CD4-positive, alpha-beta memory T cell (primary cell): ENCODE measurements at regions not wholly inside any gene's neighbourhood (a gene's known extent, or its start where the extent isn't known, plus 50 kb on each side); places are given as distances from the start of the nearest gene placed in this dataset.

Experiments used
- CTCF ChIA-PET: fragments of 350-600 bp; sonication (Branson Sonifier 250); formaldehyde crosslinking; loops from one replicate; lab custom pipeline; 2021; ENCODE audit warnings: inconsistent platforms; ENCODE audit not compliant: partially characterized antibody; lab: Charles Lee
- POLR2A ChIA-PET: fragments of 350-600 bp; sonication (Branson Sonifier 250); formaldehyde crosslinking; loops from one replicate; lab custom pipeline; 2021; ENCODE audit not compliant: partially characterized antibody; lab: Charles Lee
- DNase-seq, 5 donors: peaks; one replicate each; pipeline versions ENCODE4 v3.0.0 to v3.0.0-alpha.2; 2020 to 2022; ENCODE audit warnings: mixed read lengths in 1 of 5
- H3K27ac ChIP-seq: one replicate; pipeline ENCODE4 v1.7.0; 2013; ENCODE audit warnings: low read depth, low read length
- H3K27me3 ChIP-seq: 2 replicates; pipeline ENCODE4 v1.7.0; 2013; ENCODE audit warnings: mild to moderate bottlenecking, low read length, moderate library complexity; ENCODE audit not compliant: insufficient read depth
- H3K36me3 ChIP-seq: 2 replicates; pipeline ENCODE4 v1.7.0; 2013; ENCODE audit warnings: mild to moderate bottlenecking, low read length, moderate library complexity; ENCODE audit not compliant: insufficient read depth
- H3K4me1 ChIP-seq: 2 replicates; pipeline ENCODE4 v1.7.0; 2013; ENCODE audit warnings: mild to moderate bottlenecking, low read length, moderate library complexity; ENCODE audit not compliant: insufficient read depth
- H3K4me3 ChIP-seq, 2 donors: one replicate each; pipeline ENCODE4 v1.7.0; 2013; ENCODE audit warnings: low read length in 2 of 2, mild to moderate bottlenecking in 1 of 2
- H3K9me3 ChIP-seq, 2 donors: one replicate each; pipeline ENCODE4 v1.7.0; 2013; ENCODE audit warnings: low read length in 2 of 2, control low read depth in 1 of 2; ENCODE audit not compliant: control insufficient read depth in 1 of 2
- H3K27ac Mint-ChIP-seq, 7 donors: one replicate each; pipeline ENCODE4 v1.8.0; 2020 to 2021; ENCODE audit warnings: mixed read lengths in 7 of 7, mild to moderate bottlenecking in 6 of 7, inconsistent platforms in 3 of 7, moderate library complexity in 3 of 7
- H3K27me3 Mint-ChIP-seq, 2 donors: one replicate each; pipeline ENCODE4 v1.8.0; 2020 to 2021; ENCODE audit warnings: mixed read lengths in 2 of 2
- H3K36me3 Mint-ChIP-seq, 2 donors: one replicate each; pipeline ENCODE4 v1.8.0; 2020 to 2021; ENCODE audit warnings: mixed read lengths in 2 of 2, inconsistent platforms in 1 of 2, mild to moderate bottlenecking in 1 of 2
- H3K4me1 Mint-ChIP-seq, 4 donors: one replicate each; pipeline ENCODE4 v1.8.0; 2020 to 2021; ENCODE audit warnings: mixed read lengths in 4 of 4, mild to moderate bottlenecking in 1 of 4
- H3K4me3 Mint-ChIP-seq, 8 donors: one replicate each; pipeline ENCODE4 v1.8.0; 2020 to 2021; ENCODE audit warnings: mixed read lengths in 8 of 8, mild to moderate bottlenecking in 7 of 8, moderate library complexity in 6 of 8, inconsistent platforms in 3 of 8
- H3K9me3 Mint-ChIP-seq, 8 donors: one replicate each; pipeline ENCODE4 v1.8.0; 2020 to 2021; ENCODE audit warnings: mixed read lengths in 8 of 8, mild to moderate bottlenecking in 5 of 8, inconsistent platforms in 3 of 8, moderate library complexity in 1 of 8
- intact Hi-C: fragments of 100-400 bp; cut with micrococcal nuclease; formaldehyde crosslinking; loops from one replicate; pipeline ENCODE4 v1.15.1; 2023

GRCh38 chr15:39471785-39472574 lies 108.9 kb upstream of the THBS1 start:
- Mint-ChIP-seq H3K27me3 (peaks cover 2 to 4% of the 10 kb centered on the region in 2 donors), H3K4me1 (no peaks in the 10 kb centered on the region), H3K4me3 (no peak overlapping the region), H3K9me3 (no peaks in the 10 kb centered on the region), H3K36me3 (no peaks in the 10 kb centered on the region), H3K27ac (no peak overlapping the region)
- Histone ChIP-seq H3K27ac (no peak overlapping the region), H3K4me1 (no peaks in the 10 kb centered on the region), H3K27me3 (no peaks in the 10 kb centered on the region), H3K4me3 (no peak overlapping the region), H3K9me3 (no peaks in the 10 kb centered on the region), H3K36me3 (no peaks in the 10 kb centered on the region)
- CTCF ChIA-PET: no interaction called here
- intact Hi-C loops: no loop called here
- POLR2A ChIA-PET: no interaction called here
- DNase-seq: no peak

- H3K9me3 ChIP-seq: no peaks in the 10 kb centered on the region
- CTCF ChIA-PET: no interaction called here
- POLR2A ChIA-PET: no interaction called here
- H3K27me3 ChIP-seq: no peaks in the 10 kb centered on the region
- Mint-ChIP-seq H3K27ac (no peak overlapping the region), H3K4me1 (no peaks in the 10 kb centered on the region), H3K4me3 (no peak overlapping the region), H3K36me3 (no peaks in the 10 kb centered on the region), H3K9me3 (no peaks in the 10 kb centered on the region), H3K27me3 (peaks cover 2 to 4% of the 10 kb centered on the region in 2 donors)
- no peaks in the 10 kb centered on the region for H3K4me1 ChIP-seq
- no peak for DNase-seq
- no peaks in the 10 kb centered on the region for H3K36me3 ChIP-seq
- H3K27ac ChIP-seq: no peak overlapping the region
- intact Hi-C loops: no loop called here
- no peak overlapping the region for H3K4me3 ChIP-seq
Measured at GRCh38 chr15:39472621-39473297, 108.1 kb upstream of the THBS1 start.

GRCh38 chr15:39473298-39473947 lies 107.5 kb upstream of the THBS1 start:
- CTCF ChIA-PET: no interaction called here
- H3K27ac Mint-ChIP-seq: no peak overlapping the region
- H3K27ac ChIP-seq: no peak overlapping the region
- no peaks in the 10 kb centered on the region for H3K4me1 ChIP-seq
- no peaks in the 10 kb centered on the region for H3K36me3 ChIP-seq
- intact Hi-C loops: no loop called here
- no peak overlapping the region for H3K4me3 ChIP-seq
- DNase-seq: no peak
- H3K4me1 Mint-ChIP-seq: peaks cover 0 to under 1% (median 0%) of the 10 kb centered on the region in 4 donors
- no peaks in the 10 kb centered on the region for H3K36me3 Mint-ChIP-seq
- no peaks in the 10 kb centered on the region for H3K27me3 ChIP-seq
- H3K9me3 Mint-ChIP-seq: no peaks in the 10 kb centered on the region
- H3K9me3 ChIP-seq: no peaks in the 10 kb centered on the region
- POLR2A ChIA-PET: no interaction called here
- H3K4me3 Mint-ChIP-seq: no peak overlapping the region
- H3K27me3 Mint-ChIP-seq: peaks cover 2 to 4% of the 10 kb centered on the region in 2 donors

DNA sequence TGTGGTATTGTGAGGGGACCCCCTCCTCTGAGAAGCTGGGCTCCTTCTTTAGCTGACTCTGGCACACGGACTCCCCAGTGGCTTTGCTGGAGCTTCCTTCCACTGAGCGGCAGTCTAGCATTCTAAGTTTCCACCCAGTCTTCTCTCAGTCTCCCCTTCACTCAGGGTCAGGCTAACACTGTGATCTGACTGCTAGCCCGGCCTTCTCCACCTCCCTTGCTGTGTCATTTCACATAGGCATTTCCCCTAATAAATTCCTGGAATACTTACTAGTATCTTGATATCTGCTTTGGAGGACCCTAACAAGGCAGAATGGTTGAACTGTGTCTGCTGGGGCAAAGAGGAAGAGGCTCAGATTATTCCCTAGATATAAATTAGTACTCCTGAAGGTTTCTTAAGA lies 106.2 kb upstream of the THBS1 start:
- no peaks in the 10 kb centered on the region for H3K36me3 Mint-ChIP-seq
- no peaks in the 10 kb centered on the region for H3K9me3 ChIP-seq
- no peak overlapping the region for H3K4me3 ChIP-seq
- no peaks in the 10 kb centered on the region for H3K4me1 ChIP-seq
- H3K27ac Mint-ChIP-seq: no peak overlapping the region
- H3K36me3 ChIP-seq: no peaks in the 10 kb centered on the region
- no peak for DNase-seq
- no peaks in the 10 kb centered on the region for H3K27me3 ChIP-seq
- peaks cover 0 to 3% (median under 1%) of the 10 kb centered on the region in 4 donors for H3K4me1 Mint-ChIP-seq
- ChIA-PET CTCF (no interaction called here), POLR2A (no interaction called here)
- H3K27ac ChIP-seq: no peak overlapping the region
- peaks cover 2 to 4% of the 10 kb centered on the region in 2 donors for H3K27me3 Mint-ChIP-seq
- no peaks in the 10 kb centered on the region for H3K9me3 Mint-ChIP-seq
- no peak overlapping the region for H3K4me3 Mint-ChIP-seq
- intact Hi-C loops: no loop called here

- Mint-ChIP-seq H3K4me3 (peak overlapping the region in 2 of 8 donors; percentile 7 to 37), H3K36me3 (no peaks in the 10 kb centered on the region), H3K4me1 (peaks cover 0 to 3% (median under 1%) of the 10 kb centered on the region in 4 donors), H3K27ac (no peak overlapping the region), H3K27me3 (peaks cover 1% of the 10 kb centered on the region in 2 donors), H3K9me3 (no peaks in the 10 kb centered on the region)
- Histone ChIP-seq H3K36me3 (no peaks in the 10 kb centered on the region), H3K27me3 (no peaks in the 10 kb centered on the region), H3K4me3 (no peak overlapping the region), H3K9me3 (no peaks in the 10 kb centered on the region), H3K4me1 (no peaks in the 10 kb centered on the region), H3K27ac (no peak overlapping the region)
- POLR2A ChIA-PET: no interaction called here
- intact Hi-C loops: no loop called here
- CTCF ChIA-PET: interaction anchor here (1.0 kb wide), 1 partner anchor 278 kb away, joined by 3 read pairs; no protein-coding TSS in a partner anchor
- DNase-seq: no peak
Measured at GRCh38 chr15:39478996-39479395, 101.9 kb upstream of the THBS1 start.

DNA sequence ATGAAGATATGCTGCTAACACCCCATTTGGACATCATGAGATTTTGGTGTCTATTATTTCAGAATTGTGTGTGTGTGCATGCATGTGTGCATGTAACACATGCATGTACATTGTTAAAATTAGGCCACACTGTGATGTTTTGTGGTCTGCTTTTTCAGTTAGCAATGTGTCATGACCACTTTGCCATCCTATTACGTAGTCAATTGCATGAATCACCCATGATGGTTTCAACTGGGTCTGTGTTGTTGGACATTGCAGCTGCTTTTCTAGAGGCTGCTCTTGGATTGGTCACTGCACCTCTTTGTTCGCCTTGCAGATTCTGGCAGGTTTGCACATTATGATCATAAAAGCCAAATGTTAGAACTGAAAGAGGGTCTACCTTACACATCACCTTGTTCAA lies 101.0 kb upstream of the THBS1 start:
- CTCF ChIA-PET: no interaction called here
- H3K4me1 ChIP-seq: no peaks in the 10 kb centered on the region
- no peak overlapping the region for H3K4me3 Mint-ChIP-seq
- peaks cover 1% of the 10 kb centered on the region in 2 donors for H3K27me3 Mint-ChIP-seq
- no peak for DNase-seq
- no peak overlapping the region for H3K4me3 ChIP-seq
- no peak overlapping the region for H3K27ac Mint-ChIP-seq
- H3K36me3 Mint-ChIP-seq: no peaks in the 10 kb centered on the region
- H3K36me3 ChIP-seq: no peaks in the 10 kb centered on the region
- H3K9me3 ChIP-seq: no peaks in the 10 kb centered on the region
- intact Hi-C loops: no loop called here
- no peaks in the 10 kb centered on the region for H3K27me3 ChIP-seq
- peaks cover 0 to 3% (median under 1%) of the 10 kb centered on the region in 4 donors for H3K4me1 Mint-ChIP-seq
- H3K9me3 Mint-ChIP-seq: no peaks in the 10 kb centered on the region
- POLR2A ChIA-PET: no interaction called here
- no peak overlapping the region for H3K27ac ChIP-seq

DNA sequence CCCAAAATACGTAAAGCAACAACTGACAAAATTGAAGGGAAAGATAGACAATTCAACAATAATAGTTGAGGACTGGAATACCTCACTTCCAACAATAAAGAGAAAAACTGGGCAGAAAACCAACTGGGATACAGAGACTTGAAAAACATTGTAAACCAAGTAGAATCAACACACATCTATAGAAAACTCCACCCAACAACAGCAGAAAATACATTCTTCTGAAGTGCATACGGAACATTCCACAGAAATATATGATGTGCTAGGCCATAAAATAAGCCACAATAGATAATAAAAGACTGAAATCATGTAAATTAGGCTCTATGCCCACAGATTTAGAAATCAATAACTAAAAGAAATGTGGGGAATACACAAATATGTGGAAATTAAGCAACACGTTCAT lies 98.4 kb upstream of the THBS1 start:
- Mint-ChIP-seq H3K4me1 (peaks cover 0 to 3% (median under 1%) of the 10 kb centered on the region in 4 donors), H3K27me3 (peaks cover 1% of the 10 kb centered on the region in 2 donors), H3K4me3 (no peak overlapping the region), H3K36me3 (no peaks in the 10 kb centered on the region), H3K9me3 (no peaks in the 10 kb centered on the region), H3K27ac (no peak overlapping the region)
- ChIA-PET CTCF (no interaction called here), POLR2A (no interaction called here)
- no peak for DNase-seq
- no peaks in the 10 kb centered on the region for H3K9me3 ChIP-seq
- no peak overlapping the region for H3K27ac ChIP-seq
- intact Hi-C loops: no loop called here
- no peaks in the 10 kb centered on the region for H3K4me1 ChIP-seq
- H3K4me3 ChIP-seq: no peak overlapping the region
- H3K36me3 ChIP-seq: no peaks in the 10 kb centered on the region
- no peaks in the 10 kb centered on the region for H3K27me3 ChIP-seq
